HG03135 (cell line): ENCODE measurements at regions not wholly inside any gene's neighbourhood (a gene's known extent, or its start where the extent isn't known, plus 50 kb on each side); places are given as distances from the start of the nearest gene placed in this dataset.
"Not testable (repeated sequence)": the region's sequence is repeated elsewhere in the genome, so short reads cannot be mapped to it uniquely, and the experiment has no call there.

Experiments
- ATAC-seq: cut with Tn5 transposase; IDR thresholded peaks from one replicate; pipeline ENCODE4 v1.9.1; 2021; ENCODE audit warnings: mild to moderate bottlenecking, moderate library complexity; ENCODE audit not compliant: unreplicated experiment

DNA sequence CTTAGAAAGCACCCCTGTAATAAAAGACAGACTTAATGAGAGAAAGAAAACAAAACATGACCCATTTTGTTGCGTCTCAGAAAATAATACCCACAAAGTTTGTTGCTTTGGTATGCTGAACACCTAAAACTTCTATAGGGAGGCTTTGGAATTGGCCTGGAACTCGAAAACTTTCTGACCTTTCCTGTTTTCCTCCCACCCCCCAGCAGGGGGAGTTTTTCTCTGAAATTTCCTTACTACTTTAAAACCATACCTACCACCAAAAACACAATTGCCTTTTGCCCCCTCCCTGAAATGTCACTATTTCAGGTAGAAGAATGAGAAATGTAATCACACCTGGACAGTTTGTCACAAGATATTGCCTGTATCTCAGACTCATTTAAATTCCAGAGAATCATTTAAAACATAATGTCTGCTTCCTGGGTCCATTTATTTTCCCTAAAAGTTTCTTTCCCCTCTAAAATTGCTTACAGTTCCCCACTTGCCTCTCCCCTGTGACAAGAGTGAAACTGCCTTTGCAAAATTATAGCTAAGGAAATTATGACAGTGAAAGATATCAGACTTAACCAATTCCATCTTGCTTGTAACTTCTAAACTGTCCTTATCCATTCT lies 2700.2 kb downstream of the PCDH9 start:
- no peak for ATAC-seq

DNA sequence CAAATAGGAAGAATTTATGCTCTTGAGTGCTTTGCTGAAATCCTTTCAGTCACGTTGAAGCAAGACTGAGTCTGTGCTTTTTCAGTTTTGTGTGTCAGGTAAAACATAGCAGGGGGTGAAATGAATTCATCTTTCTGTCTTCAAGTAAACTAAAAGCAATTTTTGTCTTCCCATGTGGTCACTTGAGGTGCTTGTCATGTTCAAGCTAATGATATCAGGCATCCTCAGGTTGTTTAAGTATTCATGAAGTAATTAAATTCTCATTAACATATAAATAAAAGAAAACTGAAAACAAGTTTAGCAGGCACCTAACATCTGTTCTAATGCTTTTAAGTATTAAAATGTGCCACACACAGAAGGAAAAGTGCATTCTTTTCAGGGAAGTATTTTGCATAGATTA lies 2701.3 kb downstream of the PCDH9 start:
- no peak for ATAC-seq

- no peak for ATAC-seq
Observed at GRCh38 chr13:64527561-64527960, 2702.6 kb downstream of the PCDH9 start.

DNA sequence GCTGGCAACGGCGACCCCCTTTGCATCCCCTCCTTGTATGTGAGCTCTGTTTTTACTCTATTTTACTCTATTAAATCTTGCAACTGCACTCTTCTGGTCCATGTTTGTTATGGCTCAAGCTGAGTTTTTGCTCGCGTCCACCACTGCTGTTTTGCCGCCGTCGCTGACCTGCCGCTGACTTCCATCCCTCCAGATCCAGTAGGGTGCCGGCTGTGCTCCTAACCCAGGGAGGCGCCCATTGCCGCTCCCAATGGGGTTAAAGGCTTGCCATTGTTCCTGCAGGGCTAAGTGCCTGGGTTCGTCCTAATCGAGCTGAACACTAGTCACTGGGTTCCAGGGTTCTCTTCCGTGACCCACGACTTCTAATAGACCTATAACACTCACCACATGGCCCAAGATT lies 2704.4 kb downstream of the PCDH9 start:
- no peak for ATAC-seq

- ATAC-seq: no peak
Observed at GRCh38 chr13:64510747-64511146, 2719.4 kb downstream of the PCDH9 start.

- no peak for ATAC-seq
Observed at GRCh38 chr13:64506246-64506645, 2723.9 kb downstream of the PCDH9 start.

GRCh38 chr13:64505336-64505910 lies 2724.7 kb downstream of the PCDH9 start:
- no peak for ATAC-seq

DNA sequence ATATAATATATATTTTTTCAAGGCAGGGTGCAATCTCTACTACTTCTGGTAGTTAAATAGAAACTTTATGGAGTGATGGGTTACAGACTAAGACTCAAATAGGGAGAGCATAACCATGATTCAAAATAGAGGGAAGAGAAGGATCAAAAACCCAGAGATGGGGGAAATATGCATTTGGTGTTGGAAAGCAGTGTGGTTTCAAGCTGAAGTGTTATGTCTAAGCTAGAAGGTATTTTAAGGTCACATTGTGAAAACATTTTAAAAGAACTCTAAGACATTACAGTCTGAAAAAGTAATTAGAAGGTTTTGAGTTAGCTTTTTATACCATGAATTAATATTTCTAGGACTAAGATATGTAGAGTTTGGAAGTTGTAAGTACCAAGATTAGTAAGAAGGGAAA lies 2741.4 kb downstream of the PCDH9 start:
- no peak for ATAC-seq

- ATAC-seq: no peak
Observed at GRCh38 chr13:64482373-64482772, 2747.8 kb downstream of the PCDH9 start.

DNA sequence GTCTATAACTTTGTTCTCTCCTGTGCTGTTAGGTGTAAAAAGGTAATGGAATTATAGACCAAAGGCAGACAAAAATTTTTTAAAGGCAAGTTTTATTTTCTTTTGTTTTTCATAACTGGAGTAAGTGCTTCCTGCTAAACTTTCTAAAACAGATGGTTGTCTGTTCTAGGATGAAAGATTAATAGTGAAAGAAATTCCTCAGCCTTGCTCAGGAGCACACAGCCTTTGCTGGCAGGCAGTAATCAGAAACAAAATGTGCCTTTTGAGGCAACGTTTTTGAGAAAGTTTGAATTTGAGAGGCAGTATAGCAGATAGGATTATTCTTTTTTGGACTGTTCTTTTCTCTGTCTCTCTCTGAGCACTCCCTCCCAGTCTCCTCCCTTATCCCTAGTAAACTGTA lies 2749.5 kb downstream of the PCDH9 start:
- ATAC-seq: no peak

GRCh38 chr13:64480211-64480610 lies 2749.9 kb downstream of the PCDH9 start:
- ATAC-seq: no peak

GRCh38 chr13:64477146-64477545 lies 2753.0 kb downstream of the PCDH9 start:
- no peak for ATAC-seq

GRCh38 chr13:64476041-64476568 lies 2754.0 kb downstream of the PCDH9 start:
- ATAC-seq: not testable (repeated sequence)

- ATAC-seq: no peak
Observed at GRCh38 chr13:64471916-64472315, 2758.2 kb downstream of the PCDH9 start.

- no peak for ATAC-seq
Observed at GRCh38 chr13:64470751-64471150, 2759.4 kb downstream of the PCDH9 start.

GRCh38 chr13:64459778-64460177 lies 2770.4 kb downstream of the PCDH9 start:
- no peak for ATAC-seq

DNA sequence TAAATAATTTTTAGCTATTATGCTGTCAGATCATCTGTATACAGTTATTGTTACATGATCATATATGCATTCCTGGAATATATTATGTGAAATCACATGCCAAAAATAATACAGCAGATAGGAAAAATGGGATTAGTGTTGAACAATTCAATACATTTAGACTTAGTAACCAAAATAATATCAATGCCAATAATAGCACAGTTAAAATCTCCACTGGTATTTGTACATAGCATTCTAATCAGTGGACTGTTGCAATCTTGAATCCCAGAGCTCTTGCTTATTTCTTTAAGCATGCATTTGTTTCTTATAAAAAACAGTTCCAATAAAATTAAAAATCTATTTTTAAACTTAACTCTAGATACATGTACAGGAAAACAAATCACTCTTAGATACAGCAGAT lies 2772.2 kb downstream of the PCDH9 start:
- no peak for ATAC-seq

DNA sequence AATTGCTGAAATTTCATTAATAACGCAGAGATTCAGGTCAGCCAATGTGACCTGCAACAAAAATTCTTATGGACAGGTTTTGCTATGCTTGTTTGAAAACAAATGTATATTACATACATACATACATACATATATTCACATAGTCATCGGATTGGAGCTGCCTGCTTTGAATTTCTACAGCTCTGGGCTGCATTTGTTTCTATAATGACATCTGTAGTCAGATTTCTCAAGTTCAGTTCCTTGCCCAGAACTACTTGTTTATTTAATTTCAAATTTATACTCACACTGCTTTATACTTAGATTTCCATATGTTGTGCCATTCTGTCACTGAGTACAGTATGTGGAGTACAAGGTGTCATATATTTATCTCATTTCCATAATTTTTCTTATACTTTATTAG lies 2775.0 kb downstream of the PCDH9 start:
- ATAC-seq: no peak

GRCh38 chr13:64453831-64454230 lies 2776.3 kb downstream of the PCDH9 start:
- no peak for ATAC-seq

DNA sequence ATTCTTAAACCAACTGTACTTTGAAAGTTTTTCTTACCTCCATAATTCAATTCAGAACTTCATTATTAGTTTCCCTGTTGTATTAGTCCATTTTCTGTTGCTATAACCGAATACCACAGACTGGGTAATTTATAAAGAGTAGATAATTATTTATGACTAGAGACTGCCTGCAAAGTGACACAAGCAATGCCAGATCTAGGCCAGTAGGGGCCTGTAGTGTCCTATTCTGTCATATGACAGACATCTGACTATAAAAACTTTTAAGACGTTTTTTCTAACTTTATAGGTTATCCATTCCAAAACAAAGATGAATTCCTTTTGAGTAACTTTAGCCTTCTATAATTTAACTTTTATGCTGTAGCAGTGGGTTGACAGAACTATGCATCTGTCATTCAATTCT lies 2783.8 kb downstream of the PCDH9 start:
- no peak for ATAC-seq

DNA sequence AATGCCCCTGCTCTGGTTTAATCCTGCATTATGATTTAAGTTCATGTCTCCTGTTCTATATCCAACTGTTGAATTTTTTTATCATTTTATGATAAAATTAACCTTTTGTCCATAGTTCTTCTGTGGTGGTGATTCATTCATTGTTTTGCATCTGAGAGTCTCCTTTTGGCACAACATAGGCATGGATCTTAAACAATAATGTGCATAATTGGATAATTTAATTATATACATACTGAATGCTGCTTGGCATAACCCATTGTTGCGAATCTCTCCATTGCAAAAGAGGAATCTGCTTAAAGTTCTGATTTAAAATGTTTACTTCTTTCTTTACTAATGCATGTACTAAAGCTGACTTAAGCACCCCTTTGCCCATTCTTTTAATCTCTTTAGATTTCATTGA lies 2788.4 kb downstream of the PCDH9 start:
- no peak for ATAC-seq

GRCh38 chr13:64438084-64438483 lies 2792.1 kb downstream of the PCDH9 start:
- ATAC-seq: no peak

GRCh38 chr13:64429691-64430090 lies 2800.4 kb downstream of the PCDH9 start:
- no peak for ATAC-seq
